ENCODE measurements at regions not wholly inside any gene's neighbourhood (a gene's known extent, or its start where the extent isn't known, plus 50 kb on each side); places are given as distances from the start of the nearest gene placed in this dataset.
A peak's percentile ranks its signal among the peaks of the same experiment; 100 is the strongest.
"Not testable (repeated sequence)": the region's sequence is repeated elsewhere in the genome, so short reads cannot be mapped to it uniquely, and the experiment has no call there.

- H3K36me3 Mint-ChIP-seq, H3K4me1 Mint-ChIP-seq, H3K9me3 Mint-ChIP-seq, H3K27me3 Mint-ChIP-seq: not testable (repeated sequence)
- Mint-ChIP-seq H3K4me3 (peak overlapping the region; percentile 84), H3K27ac (peak overlapping the region; percentile 84)
- DNase-seq: peak; percentile 26
Observed at GRCh38 chr1:187073035-187073560, 244.3 kb downstream of the PLA2G4A start.

DNA sequence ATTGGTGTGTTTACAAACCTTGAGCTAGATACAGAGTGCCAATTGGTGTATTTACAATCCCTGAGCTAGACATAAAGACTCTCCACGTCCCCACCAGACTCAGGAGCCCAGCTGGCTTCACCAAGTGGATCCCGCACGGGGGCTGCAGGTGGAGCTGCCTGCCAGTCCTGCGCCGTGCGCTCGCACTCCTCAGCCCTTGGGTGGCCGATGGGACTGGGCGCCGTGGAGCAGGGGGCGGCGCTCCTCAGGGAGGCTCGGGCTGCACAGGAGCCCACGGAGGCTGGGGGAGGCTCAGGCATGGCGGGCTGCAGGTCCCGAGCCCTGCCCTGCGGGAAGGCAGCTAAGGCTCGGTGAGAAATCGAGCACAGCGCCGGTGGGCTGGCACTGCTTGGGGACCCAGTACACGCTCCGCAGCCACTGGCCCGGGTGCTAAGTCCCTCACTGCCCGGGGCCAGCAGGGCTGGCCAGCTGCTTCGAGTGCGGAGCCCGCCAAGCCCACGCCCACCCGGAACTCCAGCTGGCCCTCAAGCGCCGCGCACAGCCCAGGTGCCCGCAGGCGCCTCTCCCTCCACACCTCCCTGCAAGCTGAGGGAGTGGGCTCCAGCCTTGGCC, 245.0 kb downstream of the PLA2G4A start:
- not testable (repeated sequence) for DNase-seq, H3K9me3 Mint-ChIP-seq, H3K4me3 Mint-ChIP-seq, H3K4me1 Mint-ChIP-seq, H3K36me3 Mint-ChIP-seq, H3K27me3 Mint-ChIP-seq
- H3K27ac Mint-ChIP-seq: peak overlapping the region; percentile 84

GRCh38 chr1:187074445-187075048, 245.8 kb downstream of the PLA2G4A start:
- no peak overlapping the region for H3K27ac Mint-ChIP-seq
- DNase-seq: no peak
- no peaks in the 10 kb centered on the region for H3K27me3 Mint-ChIP-seq
- peaks cover 6% of the 10 kb centered on the region for H3K36me3 Mint-ChIP-seq
- no peak overlapping the region for H3K4me3 Mint-ChIP-seq
- H3K9me3 Mint-ChIP-seq: no peaks in the 10 kb centered on the region
- H3K4me1 Mint-ChIP-seq: no peaks in the 10 kb centered on the region

DNA sequence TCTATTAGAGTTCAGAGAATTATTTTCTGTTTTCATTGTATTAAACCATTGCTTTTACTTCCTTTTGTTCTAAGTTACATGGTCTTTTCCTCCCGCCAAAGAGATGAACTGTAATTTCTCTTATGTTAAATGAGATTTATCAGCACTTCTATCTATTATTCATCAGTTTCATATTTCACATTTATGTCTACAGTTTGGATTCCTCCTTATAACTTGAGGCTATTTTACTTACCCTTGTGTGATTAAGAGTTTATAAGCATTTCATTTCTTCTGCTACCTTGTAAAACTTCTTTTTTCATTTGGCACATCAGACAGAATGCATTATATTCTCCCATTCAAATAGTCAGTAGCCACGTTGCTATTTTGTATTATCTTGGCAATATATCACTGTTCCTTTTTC, 248.2 kb downstream of the PLA2G4A start:
- peaks cover 6% of the 10 kb centered on the region for H3K36me3 Mint-ChIP-seq
- H3K4me3 Mint-ChIP-seq: no peak overlapping the region
- no peak for DNase-seq
- no peak overlapping the region for H3K27ac Mint-ChIP-seq
- no peaks in the 10 kb centered on the region for H3K4me1 Mint-ChIP-seq
- H3K9me3 Mint-ChIP-seq: no peaks in the 10 kb centered on the region
- no peaks in the 10 kb centered on the region for H3K27me3 Mint-ChIP-seq

DNA sequence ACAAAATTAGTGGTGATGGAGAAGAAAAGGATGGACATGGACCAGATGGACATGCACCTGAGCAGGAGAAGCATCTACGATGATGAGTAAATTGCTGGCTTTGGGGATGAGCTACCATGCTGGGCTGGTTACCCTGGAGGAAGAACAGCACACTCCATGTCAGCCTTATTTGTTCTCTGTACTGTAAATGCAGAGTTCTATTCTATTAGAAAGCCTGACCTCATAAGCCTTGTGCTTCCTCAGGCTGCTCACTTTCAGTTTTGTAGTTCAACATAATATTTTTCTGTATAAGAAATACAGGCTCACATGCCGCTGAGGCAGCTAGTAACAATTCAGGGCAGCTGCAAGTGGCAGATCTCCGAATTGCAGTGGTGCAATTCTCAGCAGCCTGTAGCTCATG, 249.6 kb downstream of the PLA2G4A start:
- no peak for DNase-seq
- Mint-ChIP-seq H3K9me3 (no peaks in the 10 kb centered on the region), H3K27me3 (no peaks in the 10 kb centered on the region), H3K27ac (no peak overlapping the region), H3K4me3 (no peak overlapping the region), H3K36me3 (peaks cover 5% of the 10 kb centered on the region), H3K4me1 (no peaks in the 10 kb centered on the region)

DNA sequence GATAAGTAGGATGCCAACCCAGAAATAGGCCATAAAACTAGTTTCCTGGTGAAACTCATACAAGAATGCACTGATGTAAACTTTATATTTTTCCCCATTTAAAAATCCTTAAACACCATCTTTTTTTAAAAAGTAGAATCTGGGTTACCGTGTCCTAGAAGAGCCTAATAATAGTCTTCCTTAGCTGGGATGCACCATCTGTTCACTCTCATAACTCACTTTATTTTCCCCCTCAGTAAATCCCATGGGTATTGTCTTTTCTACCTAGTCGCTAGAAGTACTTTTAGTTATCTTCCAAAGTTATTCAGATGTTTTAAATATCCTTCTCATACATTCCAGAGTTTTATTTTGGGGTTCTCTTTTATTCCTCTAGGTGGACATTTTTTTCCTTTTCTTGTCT, 250.2 kb downstream of the PLA2G4A start:
- Mint-ChIP-seq H3K9me3 (no peaks in the 10 kb centered on the region), H3K27me3 (no peaks in the 10 kb centered on the region), H3K4me3 (no peak overlapping the region), H3K36me3 (peaks cover 4% of the 10 kb centered on the region), H3K4me1 (no peaks in the 10 kb centered on the region), H3K27ac (no peak overlapping the region)
- DNase-seq: no peak

- Mint-ChIP-seq H3K36me3 (peaks cover 4% of the 10 kb centered on the region), H3K27me3 (no peaks in the 10 kb centered on the region), H3K27ac (no peak overlapping the region), H3K4me3 (no peak overlapping the region), H3K4me1 (no peaks in the 10 kb centered on the region), H3K9me3 (no peaks in the 10 kb centered on the region)
- DNase-seq: no peak
Observed at GRCh38 chr1:187079330-187079729, 250.6 kb downstream of the PLA2G4A start.

DNA sequence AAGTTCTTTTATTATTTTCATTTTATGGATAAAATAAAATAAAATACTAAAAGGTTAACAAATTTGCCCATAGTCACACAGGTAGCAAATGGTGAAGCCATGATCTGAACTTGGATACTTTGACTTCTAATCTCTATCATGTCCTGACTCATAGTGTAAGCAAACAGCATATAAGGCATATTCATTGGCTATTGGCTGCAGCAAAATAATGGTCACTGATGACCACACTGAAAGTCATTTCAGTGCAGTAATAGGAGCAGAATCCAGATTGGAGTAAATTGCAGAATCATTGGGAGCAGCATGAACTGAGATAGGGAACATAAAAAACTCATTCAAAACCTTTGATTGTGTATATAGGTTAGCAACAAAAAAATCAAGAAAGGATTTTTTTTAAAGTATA, 262.9 kb downstream of the PLA2G4A start:
- Mint-ChIP-seq H3K27ac (no peak overlapping the region), H3K36me3 (no peaks in the 10 kb centered on the region), H3K4me3 (no peak overlapping the region), H3K4me1 (peaks cover 5% of the 10 kb centered on the region), H3K9me3 (peaks cover 6% of the 10 kb centered on the region), H3K27me3 (no peaks in the 10 kb centered on the region)
- DNase-seq: no peak

DNA sequence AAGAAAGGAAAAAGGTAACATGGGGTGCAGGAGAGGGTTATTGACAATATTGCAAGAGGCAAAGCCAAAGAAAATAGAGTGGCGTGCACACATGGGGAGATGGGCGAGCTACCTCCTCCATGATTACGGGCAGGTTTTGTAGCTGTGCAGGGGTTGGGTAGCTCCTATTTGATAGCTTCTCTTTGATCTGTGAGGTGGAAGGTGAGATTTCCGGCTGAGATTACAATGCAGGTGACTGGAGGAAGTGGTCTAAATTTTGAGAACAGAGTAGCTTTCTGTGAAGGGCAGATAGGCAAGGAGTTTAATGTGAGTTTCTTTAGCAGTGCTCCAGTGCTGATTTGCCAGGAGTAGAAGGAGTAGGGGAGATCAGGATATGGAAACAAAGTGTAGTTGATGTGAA, 263.4 kb downstream of the PLA2G4A start:
- Mint-ChIP-seq H3K9me3 (peaks cover 6% of the 10 kb centered on the region), H3K27ac (peak overlapping the region; percentile 13), H3K4me1 (peaks cover 5% of the 10 kb centered on the region), H3K36me3 (no peaks in the 10 kb centered on the region), H3K4me3 (no peak overlapping the region), H3K27me3 (no peaks in the 10 kb centered on the region)
- no peak for DNase-seq

DNA sequence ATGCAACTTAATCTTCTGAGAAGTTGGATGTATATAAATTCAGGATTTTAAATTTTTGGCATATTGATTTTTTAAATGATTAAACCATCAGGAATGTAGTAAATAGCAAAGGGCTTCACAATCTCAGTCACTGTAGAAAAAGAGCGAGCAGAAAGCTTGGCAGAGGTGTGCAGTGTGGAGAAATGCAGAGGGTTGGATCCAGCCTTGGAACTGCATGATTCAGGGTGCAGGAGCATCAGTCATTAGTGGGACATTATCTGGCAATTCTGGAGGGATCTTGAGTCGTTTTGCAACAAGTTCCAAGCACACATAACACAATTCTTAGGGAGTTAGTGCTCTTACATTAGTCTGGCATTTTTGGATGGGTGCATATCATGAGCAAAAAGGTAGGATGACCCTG, 267.9 kb downstream of the PLA2G4A start:
- H3K4me1 Mint-ChIP-seq: peaks cover 5% of the 10 kb centered on the region
- H3K4me3 Mint-ChIP-seq: no peak overlapping the region
- no peaks in the 10 kb centered on the region for H3K27me3 Mint-ChIP-seq
- H3K36me3 Mint-ChIP-seq: no peaks in the 10 kb centered on the region
- H3K9me3 Mint-ChIP-seq: peaks cover 2% of the 10 kb centered on the region
- H3K27ac Mint-ChIP-seq: no peak overlapping the region
- no peak for DNase-seq

DNA sequence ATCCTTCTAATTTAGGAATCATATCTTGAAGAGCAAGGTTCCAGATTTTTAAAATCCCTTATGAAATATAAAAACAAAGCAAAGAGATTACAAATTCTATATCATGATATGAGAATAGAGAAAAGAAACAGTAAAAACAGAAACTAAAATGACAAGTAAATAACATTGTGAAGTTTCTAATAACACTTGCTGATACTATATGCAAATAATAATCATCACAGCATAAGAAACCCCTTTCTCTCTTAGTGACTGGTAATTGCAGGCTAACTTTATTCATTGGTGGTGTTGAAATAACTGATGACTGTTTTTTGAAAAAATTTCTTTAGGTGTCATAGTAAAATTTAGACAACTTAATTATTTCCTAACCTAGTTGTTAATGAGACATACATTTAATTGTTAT, 281.6 kb downstream of the PLA2G4A start:
- no peaks in the 10 kb centered on the region for H3K27me3 Mint-ChIP-seq
- no peaks in the 10 kb centered on the region for H3K4me1 Mint-ChIP-seq
- H3K27ac Mint-ChIP-seq: no peak overlapping the region
- no peaks in the 10 kb centered on the region for H3K36me3 Mint-ChIP-seq
- no peak overlapping the region for H3K4me3 Mint-ChIP-seq
- no peak for DNase-seq
- peaks cover 3% of the 10 kb centered on the region for H3K9me3 Mint-ChIP-seq

DNA sequence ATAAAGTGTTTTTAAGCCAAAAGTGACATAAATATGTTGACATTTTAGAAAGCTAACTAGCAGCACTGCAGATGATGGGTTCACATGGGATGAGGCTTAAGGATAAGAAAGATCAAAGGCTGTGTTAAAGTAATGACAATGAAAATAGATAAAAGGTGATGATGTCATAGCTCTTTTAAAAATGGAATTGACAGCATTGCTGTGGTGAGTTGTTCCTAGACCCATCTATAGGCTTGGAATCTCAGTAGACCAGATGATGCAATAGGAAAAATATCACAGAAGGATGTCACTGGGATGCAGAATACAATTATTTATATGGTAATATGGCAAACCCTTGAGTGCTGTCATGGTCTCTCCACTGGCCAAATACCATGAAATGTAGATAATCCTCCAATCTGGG, 286.0 kb downstream of the PLA2G4A start:
- Mint-ChIP-seq H3K4me3 (no peak overlapping the region), H3K27me3 (no peaks in the 10 kb centered on the region), H3K27ac (no peak overlapping the region), H3K36me3 (peaks cover 2% of the 10 kb centered on the region), H3K4me1 (no peaks in the 10 kb centered on the region), H3K9me3 (no peaks in the 10 kb centered on the region)
- DNase-seq: no peak

- no peaks in the 10 kb centered on the region for H3K4me1 Mint-ChIP-seq
- no peaks in the 10 kb centered on the region for H3K27me3 Mint-ChIP-seq
- peaks cover 2% of the 10 kb centered on the region for H3K36me3 Mint-ChIP-seq
- peaks cover 2% of the 10 kb centered on the region for H3K9me3 Mint-ChIP-seq
- H3K27ac Mint-ChIP-seq: no peak overlapping the region
- no peak overlapping the region for H3K4me3 Mint-ChIP-seq
- DNase-seq: no peak
Observed at GRCh38 chr1:187121661-187122060, 292.9 kb downstream of the PLA2G4A start.

GRCh38 chr1:187122566-187122965, 293.8 kb downstream of the PLA2G4A start:
- DNase-seq: no peak
- H3K36me3 Mint-ChIP-seq: peaks cover 2% of the 10 kb centered on the region
- no peak overlapping the region for H3K27ac Mint-ChIP-seq
- H3K4me3 Mint-ChIP-seq: no peak overlapping the region
- no peaks in the 10 kb centered on the region for H3K27me3 Mint-ChIP-seq
- H3K4me1 Mint-ChIP-seq: no peaks in the 10 kb centered on the region
- H3K9me3 Mint-ChIP-seq: peaks cover 2% of the 10 kb centered on the region

GRCh38 chr1:187129132-187129531, 300.4 kb downstream of the PLA2G4A start:
- no peak for DNase-seq
- H3K36me3 Mint-ChIP-seq: no peaks in the 10 kb centered on the region
- H3K27me3 Mint-ChIP-seq: no peaks in the 10 kb centered on the region
- H3K9me3 Mint-ChIP-seq: no peaks in the 10 kb centered on the region
- H3K27ac Mint-ChIP-seq: no peak overlapping the region
- no peaks in the 10 kb centered on the region for H3K4me1 Mint-ChIP-seq
- no peak overlapping the region for H3K4me3 Mint-ChIP-seq

- H3K4me3 Mint-ChIP-seq: no peak overlapping the region
- H3K27me3 Mint-ChIP-seq: no peaks in the 10 kb centered on the region
- H3K4me1 Mint-ChIP-seq: no peaks in the 10 kb centered on the region
- no peak overlapping the region for H3K27ac Mint-ChIP-seq
- DNase-seq: no peak
- peaks cover 30% of the 10 kb centered on the region for H3K9me3 Mint-ChIP-seq
- no peaks in the 10 kb centered on the region for H3K36me3 Mint-ChIP-seq
Observed at GRCh38 chr1:187143783-187144182, 315.0 kb downstream of the PLA2G4A start.

Data from activated naive CD8-positive, alpha-beta T cell treated with anti-CD3 and anti-CD28 coated beads for 36 hours (primary cell).